Parathyroid adenoma (tissue), 2 donors: ENCODE measurements at regions not wholly inside any gene's neighbourhood (a gene's known extent, or its start where the extent isn't known, plus 50 kb on each side); places are given as distances from the start of the nearest gene placed in this dataset.
"Not testable (repeated sequence)": the region's sequence is repeated elsewhere in the genome, so short reads cannot be mapped to it uniquely, and the experiment has no call there.

Experiments used
- H2AFZ ChIP-seq: fragments of 300-600 bp; sonication (generic); one replicate; pipeline ENCODE4 v1.7.0; 2017; ENCODE audit warnings: antibody characterized with exemption, mild to moderate bottlenecking
- H3K27ac ChIP-seq: fragments of 300-600 bp; sonication (generic); one replicate; pipeline ENCODE4 v1.7.0; 2017
- H3K27me3 ChIP-seq: fragments of 300-600 bp; sonication (generic); one replicate; pipeline ENCODE4 v1.7.0; 2017; ENCODE audit warnings: low read length; ENCODE audit not compliant: control insufficient read depth, insufficient read depth
- H3K36me3 ChIP-seq: fragments of 300-600 bp; sonication (generic); one replicate; pipeline ENCODE4 v1.7.0; 2017; ENCODE audit warnings: low read length; ENCODE audit not compliant: control insufficient read depth, insufficient read depth
- H3K4me1 ChIP-seq: fragments of 300-600 bp; sonication (generic); one replicate; pipeline ENCODE4 v1.7.0; 2017; ENCODE audit warnings: control low read depth
- H3K4me2 ChIP-seq: fragments of 300-600 bp; sonication (generic); one replicate; pipeline ENCODE4 v1.7.0; 2017; ENCODE audit warnings: low read length
- H3K4me3 ChIP-seq: fragments of 300-600 bp; sonication (generic); one replicate; pipeline ENCODE4 v1.7.0; 2017; ENCODE audit warnings: low read depth, low read length
- H3K79me2 ChIP-seq: fragments of 300-600 bp; sonication (generic); one replicate; pipeline ENCODE4 v1.7.0; 2017; ENCODE audit warnings: control low read depth
- H3K9ac ChIP-seq: fragments of 300-600 bp; sonication (generic); one replicate; pipeline ENCODE4 v1.7.0; 2017; ENCODE audit warnings: mild to moderate bottlenecking
- H3K9me3 ChIP-seq: fragments of 300-600 bp; sonication (generic); one replicate; pipeline ENCODE4 v1.7.0; 2017; ENCODE audit warnings: low read length; ENCODE audit not compliant: control insufficient read depth
- CTCF ChIP-seq: fragments of 300-600 bp; sonication (generic); IDR thresholded peaks from one replicate; pipeline ENCODE4 v1.7.0; 2017; ENCODE audit warnings: antibody characterized with exemption, mild to moderate bottlenecking
- donor health status: primary hyperparathyroidism.

GRCh38 chr7:66429498-66430163, 199.1 kb upstream of the KCTD7 start:
- no peak for TF ChIP-seq CTCF
- H3K9ac ChIP-seq: no peak overlapping the region
- H3K36me3 ChIP-seq: no peaks in the 10 kb centered on the region
- H3K27ac ChIP-seq: no peak overlapping the region
- H3K4me3 ChIP-seq: no peak overlapping the region
- no peak overlapping the region for H3K4me2 ChIP-seq
- H3K27me3 ChIP-seq: no peaks in the 10 kb centered on the region
- H3K4me1 ChIP-seq: no peaks in the 10 kb centered on the region
- no peak overlapping the region for H2AFZ ChIP-seq
- no peaks in the 10 kb centered on the region for H3K9me3 ChIP-seq
- no peaks in the 10 kb centered on the region for H3K79me2 ChIP-seq

- no peaks in the 10 kb centered on the region for H3K4me1 ChIP-seq
- no peak overlapping the region for H3K4me3 ChIP-seq
- H3K27me3 ChIP-seq: no peaks in the 10 kb centered on the region
- no peaks in the 10 kb centered on the region for H3K79me2 ChIP-seq
- no peak overlapping the region for H3K27ac ChIP-seq
- H3K9me3 ChIP-seq: no peaks in the 10 kb centered on the region
- no peak overlapping the region for H3K9ac ChIP-seq
- no peak for TF ChIP-seq CTCF
- H3K4me2 ChIP-seq: no peak overlapping the region
- no peaks in the 10 kb centered on the region for H3K36me3 ChIP-seq
- no peak overlapping the region for H2AFZ ChIP-seq
These were observed 198.5 kb upstream of the KCTD7 start for GRCh38 chr7:66430164-66430545.

GRCh38 chr7:66438703-66439405, 189.8 kb upstream of the KCTD7 start:
- not testable (repeated sequence) for H3K27ac ChIP-seq, H2AFZ ChIP-seq, H3K9me3 ChIP-seq, H3K4me2 ChIP-seq, H3K4me3 ChIP-seq, H3K27me3 ChIP-seq, H3K4me1 ChIP-seq, H3K36me3 ChIP-seq, H3K9ac ChIP-seq, H3K79me2 ChIP-seq

GRCh38 chr7:66442385-66442784, 186.3 kb upstream of the KCTD7 start:
- Histone ChIP-seq H3K4me3 (no peak overlapping the region), H3K9me3 (no peaks in the 10 kb centered on the region), H3K79me2 (no peaks in the 10 kb centered on the region), H3K27me3 (no peaks in the 10 kb centered on the region), H2AFZ (no peak overlapping the region), H3K27ac (no peak overlapping the region), H3K4me2 (no peak overlapping the region), H3K36me3 (no peaks in the 10 kb centered on the region), H3K9ac (no peak overlapping the region), H3K4me1 (no peaks in the 10 kb centered on the region)
- TF ChIP-seq CTCF: no peak

GRCh38 chr7:66443946-66444345, 184.7 kb upstream of the KCTD7 start:
- Histone ChIP-seq H3K27ac (no peak overlapping the region), H3K4me2 (no peak overlapping the region), H3K9ac (no peak overlapping the region), H3K27me3 (no peaks in the 10 kb centered on the region), H3K4me3 (no peak overlapping the region), H3K9me3 (no peaks in the 10 kb centered on the region), H3K79me2 (no peaks in the 10 kb centered on the region), H2AFZ (no peak overlapping the region), H3K4me1 (no peaks in the 10 kb centered on the region), H3K36me3 (no peaks in the 10 kb centered on the region)
- TF ChIP-seq CTCF: no peak

GRCh38 chr7:66447007-66447406, 181.7 kb upstream of the KCTD7 start:
- H3K9ac ChIP-seq, H3K4me3 ChIP-seq, H3K4me1 ChIP-seq, H3K36me3 ChIP-seq, H3K4me2 ChIP-seq, H2AFZ ChIP-seq, H3K27ac ChIP-seq, H3K27me3 ChIP-seq, H3K79me2 ChIP-seq, H3K9me3 ChIP-seq: not testable (repeated sequence)

GRCh38 chr7:66450814-66451213, 177.9 kb upstream of the KCTD7 start:
- not testable (repeated sequence) for H3K27ac ChIP-seq, H3K4me1 ChIP-seq, H3K79me2 ChIP-seq, H2AFZ ChIP-seq, H3K4me2 ChIP-seq, H3K9me3 ChIP-seq, H3K4me3 ChIP-seq, H3K9ac ChIP-seq, H3K27me3 ChIP-seq, H3K36me3 ChIP-seq

GRCh38 chr7:66451713-66452112, 177.0 kb upstream of the KCTD7 start:
- not testable (repeated sequence) for H3K27ac ChIP-seq, H3K4me1 ChIP-seq

More at GRCh38 chr7:66451713-66452112, 177.0 kb upstream of the KCTD7 start:
- not testable (repeated sequence) for H3K9me3 ChIP-seq, H3K36me3 ChIP-seq, H3K9ac ChIP-seq, H3K4me2 ChIP-seq, H3K4me3 ChIP-seq, H3K79me2 ChIP-seq, H2AFZ ChIP-seq, H3K27me3 ChIP-seq
